H1 (cell line): ENCODE measurements at regions not wholly inside any gene's neighbourhood (a gene's known extent, or its start where the extent isn't known, plus 50 kb on each side); places are given as distances from the start of the nearest gene placed in this dataset.

Experiments
- CBX8 ChIP-seq: fragments of 300-800, 300-1000 bp; sonication (generic); IDR thresholded peaks from 2 replicates; pipeline ENCODE4 v1.7.1; 2016; ENCODE audit warnings: low read depth, low read length, borderline replicate concordance
- CREB1 ChIP-seq: IDR thresholded peaks from 2 replicates; pipeline ENCODE4 v1.6.1; 2012; ENCODE audit warnings: inconsistent platforms
- CTCF ChIP-seq, 3 experiments: IDR thresholded peaks; 1 replicate in 2 of 3; 2 replicates in 1 of 3; pipeline versions ENCODE4 v1.5.1 to v1.6.1; 2011; ENCODE audit warnings: low read length in 3 of 3, mild to moderate bottlenecking in 3 of 3, inconsistent platforms in 2 of 3, low read depth in 1 of 3, moderate library complexity in 1 of 3; ENCODE audit not compliant: insufficient read depth in 1 of 3; ENCODE audit errors: control extremely low read depth in 1 of 3
- EP300 ChIP-seq, 2 experiments: IDR thresholded peaks; 1 replicate in 1 of 2; 2 replicates in 1 of 2; pipeline ENCODE4 v1.6.1; 2011 to 2012; ENCODE audit warnings: low read depth in 2 of 2, low read length in 2 of 2, mild to moderate bottlenecking in 2 of 2, borderline replicate concordance in 1 of 2, inconsistent platforms in 1 of 2, moderate library complexity in 1 of 2
- FOSL1 ChIP-seq: IDR thresholded peaks from 2 replicates; pipeline ENCODE4 v1.6.1; 2011; ENCODE audit warnings: mild to moderate bottlenecking, low read depth, low read length, moderate library complexity; ENCODE audit not compliant: insufficient read depth
- HDAC6 ChIP-seq: IDR thresholded peaks from one replicate; pipeline ENCODE4 v1.7.1; 2012; ENCODE audit warnings: low read depth, mild to moderate bottlenecking, inconsistent platforms, low read length, moderate library complexity
- JUN ChIP-seq: IDR thresholded peaks from 2 replicates; pipeline ENCODE4 v1.6.1; 2011; ENCODE audit warnings: low read depth, mild to moderate bottlenecking, improper control_type of control experiment, low read length
- POLR2A ChIP-seq, 2 experiments: IDR thresholded peaks; 1 replicate in 1 of 2; 2 replicates in 1 of 2; pipeline ENCODE4 v1.6.1; 2011; ENCODE audit warnings: low read depth in 2 of 2, low read length in 2 of 2, mild to moderate bottlenecking in 2 of 2; ENCODE audit errors: control extremely low read depth in 1 of 2
- POLR2AphosphoS5 ChIP-seq: IDR thresholded peaks from 2 replicates; pipeline ENCODE4 v1.6.1; 2011; ENCODE audit warnings: low read depth, low read length
- SP1 ChIP-seq: IDR thresholded peaks from 2 replicates; pipeline ENCODE4 v1.6.1; 2011; ENCODE audit warnings: low read depth, low read length
- SUZ12 ChIP-seq: fragments of 200-600 bp; sonication (generic); IDR thresholded peaks from 2 replicates; pipeline ENCODE4 v1.6.1; 2012; ENCODE audit warnings: mild to moderate bottlenecking, inconsistent platforms, low read length, moderate library complexity, mixed read lengths
- TAF1 ChIP-seq: IDR thresholded peaks from 2 replicates; pipeline ENCODE4 v1.6.1; 2011; ENCODE audit warnings: mild to moderate bottlenecking, low read depth, low read length
- TF ChIP-seq, protein P1 (sequence below): IDR thresholded peaks from 2 replicates; pipeline ENCODE4 v1.6.1; 2011; ENCODE audit warnings: low read length, improper control_type of control experiment

DNA sequence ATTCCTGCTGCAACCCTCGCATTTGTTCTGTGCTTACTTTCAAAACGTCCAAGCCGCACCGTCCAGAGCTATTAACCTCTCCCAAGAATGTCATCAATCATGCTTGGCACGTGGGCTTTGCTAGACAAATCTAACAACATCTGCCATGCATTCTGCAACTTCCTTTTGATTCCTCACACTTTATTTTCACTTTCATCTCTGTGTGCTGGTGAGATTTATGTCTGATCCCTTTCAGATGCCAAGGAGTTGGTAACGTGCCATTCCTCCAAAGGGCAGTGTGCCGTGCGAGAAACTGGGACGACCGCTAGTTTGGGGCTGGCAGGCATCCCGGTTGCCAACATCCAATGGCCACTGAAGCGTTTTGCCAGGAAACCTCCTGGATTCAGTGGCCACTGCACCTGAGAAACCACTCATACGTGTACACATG, 230.0 kb upstream of the PARD3B start:
- TF ChIP-seq, protein P1, sequence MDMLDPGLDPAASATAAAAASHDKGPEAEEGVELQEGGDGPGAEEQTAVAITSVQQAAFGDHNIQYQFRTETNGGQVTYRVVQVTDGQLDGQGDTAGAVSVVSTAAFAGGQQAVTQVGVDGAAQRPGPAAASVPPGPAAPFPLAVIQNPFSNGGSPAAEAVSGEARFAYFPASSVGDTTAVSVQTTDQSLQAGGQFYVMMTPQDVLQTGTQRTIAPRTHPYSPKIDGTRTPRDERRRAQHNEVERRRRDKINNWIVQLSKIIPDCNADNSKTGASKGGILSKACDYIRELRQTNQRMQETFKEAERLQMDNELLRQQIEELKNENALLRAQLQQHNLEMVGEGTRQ: no peak
- TF ChIP-seq CTCF (IDR thresholded peaks at IDR 0.05; ENCODE audit: control extremely low read depth in 1 of 3, insufficient read depth in 1 of 3, low read depth in 1 of 3, low read length in 3 of 3): no peak
- TF ChIP-seq EP300 (IDR thresholded peaks at IDR 0.05; ENCODE audit: borderline replicate concordance in 1 of 2, low read depth in 2 of 2, low read length in 2 of 2): no peak
- no peak for TF ChIP-seq POLR2AphosphoS5
- TF ChIP-seq CBX8: no peak
- no peak for TF ChIP-seq SP1
- no peak for TF ChIP-seq POLR2A (IDR thresholded peaks at IDR 0.05; ENCODE audit: control extremely low read depth in 1 of 2, low read depth in 2 of 2, low read length in 2 of 2)
- no peak for TF ChIP-seq FOSL1
- no peak for TF ChIP-seq CREB1
- no peak for TF ChIP-seq SUZ12
- TF ChIP-seq JUN: no peak
- no peak for TF ChIP-seq TAF1
- TF ChIP-seq HDAC6: no peak
